SK-N-DZ (cell line): ENCODE measurements at regions not wholly inside any gene's neighbourhood (a gene's known extent, or its start where the extent isn't known, plus 50 kb on each side); places are given as distances from the start of the nearest gene placed in this dataset.

Experiments
- DNase-seq: peaks from one replicate; pipeline ENCODE4 v3.0.0-alpha.2; 2015; ENCODE audit warnings: low spot score
- small RNA-seq, 2 experiments: library from RNA; depleted of rRNA; stranded (forward); fragments of <200 nt; gene quantifications; one replicate each; pipeline ENCODE3, GENCODE V24; 2014

GRCh38 chr1:219669556-219669955, 56.7 kb upstream of the ZC3H11B start:
- DNase-seq = no peak

- no peak for DNase-seq
These were observed 56.1 kb upstream of the ZC3H11B start for GRCh38 chr1:219669042-219669441.

GRCh38 chr1:219668446-219668845, 55.5 kb upstream of the ZC3H11B start:
- no peak for DNase-seq

GRCh38 chr1:219666242-219666641, 53.3 kb upstream of the ZC3H11B start:
- DNase-seq = no peak

- DNase-seq = no peak
These were observed 52.2 kb upstream of the ZC3H11B start for GRCh38 chr1:219665089-219665488.

GRCh38 chr1:219664310-219665029, 51.6 kb upstream of the ZC3H11B start:
- no peak for DNase-seq

Small RNA genes in the stretch of these regions (small RNA-seq; reads per million reads assigned to genes)
- 0 to 0.05 reads per million in 2 experiments for gene RNA5SP76
